ENCODE measurements at regions not wholly inside any gene's neighbourhood (a gene's known extent, or its start where the extent isn't known, plus 50 kb on each side); places are given as distances from the start of the nearest gene placed in this dataset.

DNA sequence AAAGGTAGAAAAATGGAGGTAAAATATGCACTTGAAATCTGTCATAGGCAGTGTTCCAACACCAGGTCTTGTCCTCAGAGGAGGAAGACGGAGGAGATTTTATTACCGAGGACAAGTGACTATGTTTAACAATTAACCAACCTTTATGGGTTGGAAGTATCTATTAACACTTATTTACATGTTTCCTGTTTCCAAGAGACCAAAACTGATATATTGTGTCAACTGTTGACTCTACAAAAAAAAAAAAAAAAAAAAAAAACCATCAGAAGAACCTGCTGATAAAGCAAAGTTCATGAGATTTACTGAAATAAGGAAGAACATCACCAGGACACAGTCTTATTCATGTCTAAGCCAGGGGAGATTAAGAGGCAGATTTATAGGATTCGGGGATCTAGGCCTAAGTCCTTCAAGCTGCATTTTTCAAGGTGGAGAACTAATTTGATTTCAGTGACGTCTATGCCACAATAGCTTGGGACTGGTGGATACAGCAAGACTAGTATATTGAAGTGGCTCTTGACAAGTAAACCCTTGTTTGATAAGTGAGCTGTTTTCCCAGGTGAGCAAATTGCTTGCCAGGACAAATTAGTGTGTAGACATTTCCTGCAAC, 126.6 kb upstream of the NAA20 start:
- DNase-seq (ENCODE audit: low read depth), result no peak
- TF ChIP-seq, protein P1, sequence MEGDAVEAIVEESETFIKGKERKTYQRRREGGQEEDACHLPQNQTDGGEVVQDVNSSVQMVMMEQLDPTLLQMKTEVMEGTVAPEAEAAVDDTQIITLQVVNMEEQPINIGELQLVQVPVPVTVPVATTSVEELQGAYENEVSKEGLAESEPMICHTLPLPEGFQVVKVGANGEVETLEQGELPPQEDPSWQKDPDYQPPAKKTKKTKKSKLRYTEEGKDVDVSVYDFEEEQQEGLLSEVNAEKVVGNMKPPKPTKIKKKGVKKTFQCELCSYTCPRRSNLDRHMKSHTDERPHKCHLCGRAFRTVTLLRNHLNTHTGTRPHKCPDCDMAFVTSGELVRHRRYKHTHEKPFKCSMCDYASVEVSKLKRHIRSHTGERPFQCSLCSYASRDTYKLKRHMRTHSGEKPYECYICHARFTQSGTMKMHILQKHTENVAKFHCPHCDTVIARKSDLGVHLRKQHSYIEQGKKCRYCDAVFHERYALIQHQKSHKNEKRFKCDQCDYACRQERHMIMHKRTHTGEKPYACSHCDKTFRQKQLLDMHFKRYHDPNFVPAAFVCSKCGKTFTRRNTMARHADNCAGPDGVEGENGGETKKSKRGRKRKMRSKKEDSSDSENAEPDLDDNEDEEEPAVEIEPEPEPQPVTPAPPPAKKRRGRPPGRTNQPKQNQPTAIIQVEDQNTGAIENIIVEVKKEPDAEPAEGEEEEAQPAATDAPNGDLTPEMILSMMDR (conservative IDR thresholded peaks at IDR 0.05; ENCODE audit: low read depth, low read length), result no peak
- no peak overlapping the region for H3K4me3 ChIP-seq (ENCODE audit: low read depth, low read length)

DNA sequence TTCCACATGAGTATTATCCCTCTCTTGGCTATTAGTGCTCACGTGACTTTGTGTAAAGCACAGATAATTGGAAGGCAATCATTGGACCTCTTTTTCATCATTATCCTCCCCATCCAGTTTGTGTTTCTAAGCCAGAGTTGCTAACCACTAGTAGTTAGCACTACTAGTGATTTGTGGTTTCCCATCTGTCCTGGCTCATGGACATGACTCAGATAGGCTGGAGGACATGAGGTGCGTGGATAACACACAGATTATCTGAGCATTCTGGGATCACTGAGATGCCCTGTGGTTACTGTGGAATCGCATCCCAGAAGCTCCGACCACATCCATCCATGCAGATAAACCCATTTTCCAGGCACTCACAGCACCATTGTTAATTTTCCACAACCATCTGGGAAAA, 123.8 kb upstream of the NAA20 start:
- no peak overlapping the region for H3K4me3 ChIP-seq (ENCODE audit: low read depth, low read length)
- TF ChIP-seq, protein P1 (conservative IDR thresholded peaks at IDR 0.05; ENCODE audit: low read depth, low read length), result no peak
- DNase-seq (ENCODE audit: low read depth), result no peak

DNA sequence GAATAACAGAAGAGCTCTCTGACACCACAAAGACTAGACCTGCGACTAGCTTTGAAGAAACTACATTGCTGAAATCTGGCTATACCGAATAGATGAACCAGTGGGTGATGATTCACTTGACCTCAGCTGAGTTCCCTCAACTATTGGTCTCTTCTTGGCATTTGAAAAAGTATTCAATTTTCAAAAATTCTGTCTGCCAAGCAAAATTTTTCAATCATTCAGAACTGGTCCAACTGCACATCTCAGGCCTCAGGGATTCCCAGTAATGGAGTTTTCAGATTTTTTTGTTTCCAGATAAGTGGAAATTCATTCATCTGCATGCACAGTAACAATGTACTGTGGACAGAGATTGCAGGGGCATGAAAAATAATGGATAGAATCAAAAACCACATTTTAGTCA, 121.4 kb upstream of the NAA20 start:
- no peak overlapping the region for H3K4me3 ChIP-seq (ENCODE audit: low read depth, low read length)
- DNase-seq (ENCODE audit: low read depth), result no peak
- TF ChIP-seq, protein P1 (conservative IDR thresholded peaks at IDR 0.05; ENCODE audit: low read depth, low read length), result no peak

DNA sequence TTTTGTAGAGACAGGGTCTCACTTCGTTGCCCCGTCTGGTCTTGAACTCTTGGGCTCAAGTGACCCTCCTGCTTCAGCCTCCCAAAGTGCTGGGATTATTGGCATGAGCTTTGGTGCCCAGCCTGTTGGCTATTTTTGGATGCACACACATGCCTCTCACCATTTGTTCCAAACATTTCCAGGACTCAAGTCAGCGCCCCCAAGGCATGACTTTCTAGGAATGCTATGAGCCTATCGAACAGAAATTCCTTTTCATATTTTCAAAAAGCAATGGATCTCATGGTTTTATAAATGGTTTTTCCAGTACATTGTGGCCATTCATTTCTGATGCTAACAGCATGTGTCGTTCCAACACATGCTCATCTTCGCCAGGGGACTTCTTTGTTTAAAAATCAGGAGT, 119.3 kb upstream of the NAA20 start:
- H3K4me3 ChIP-seq (ENCODE audit: low read depth, low read length), result no peak overlapping the region
- no peak for DNase-seq (ENCODE audit: low read depth)
- TF ChIP-seq, protein P1 (conservative IDR thresholded peaks at IDR 0.05; ENCODE audit: low read depth, low read length), result no peak

DNA sequence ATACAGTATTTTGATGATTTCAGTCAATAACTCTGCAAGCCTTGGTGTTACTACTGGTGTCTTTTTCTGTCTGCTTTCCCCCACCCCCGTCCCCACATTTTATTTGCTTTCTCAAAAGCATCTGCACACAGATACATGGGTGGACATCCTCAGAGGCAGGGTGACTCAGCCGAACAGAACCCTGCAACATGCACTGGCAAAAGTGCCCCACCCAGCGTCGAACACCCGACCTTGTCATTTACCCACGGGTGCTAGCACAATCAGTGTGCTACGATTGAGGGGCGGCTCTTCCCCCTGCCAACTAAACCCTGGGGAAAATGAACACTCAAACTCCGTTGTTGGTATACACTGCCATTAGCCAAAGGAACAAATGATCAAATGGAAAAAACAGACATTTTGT, 115.9 kb upstream of the NAA20 start:
- no peak for DNase-seq (ENCODE audit: low read depth)
- TF ChIP-seq, protein P1 (conservative IDR thresholded peaks at IDR 0.05; ENCODE audit: low read depth, low read length), result no peak
- H3K4me3 ChIP-seq (ENCODE audit: low read depth, low read length), result no peak overlapping the region

DNA sequence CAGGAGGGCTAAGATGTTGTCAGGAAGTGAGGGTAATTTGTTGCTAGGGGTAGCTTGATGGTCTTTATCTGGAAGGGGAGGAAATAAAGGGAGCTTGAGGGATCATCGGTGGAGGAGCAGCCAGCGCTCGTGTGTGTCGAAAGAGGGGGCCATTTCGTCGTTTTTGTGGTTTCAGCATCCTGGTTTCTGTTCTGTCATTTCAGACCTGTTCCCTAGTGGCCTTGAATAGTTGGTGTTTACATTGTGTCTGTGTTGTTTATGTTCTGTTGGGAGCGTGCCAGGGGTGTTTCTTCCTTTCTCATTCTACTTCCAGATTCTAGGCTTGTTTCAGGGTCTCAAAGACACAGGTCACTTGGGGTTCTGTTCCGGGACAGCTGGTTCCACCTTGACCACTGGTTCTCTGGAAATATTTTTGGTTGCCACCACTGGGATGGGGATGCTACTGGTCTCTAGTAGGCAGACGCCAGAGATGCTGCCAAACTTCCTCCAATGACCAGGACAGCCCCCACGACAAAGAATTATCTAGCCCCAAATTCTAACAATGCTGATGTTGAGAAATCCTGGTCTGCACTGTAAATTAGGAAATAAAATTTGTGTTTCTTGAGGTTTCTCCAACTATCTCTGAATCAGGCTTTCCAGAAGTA, 113.9 kb upstream of the NAA20 start:
- TF ChIP-seq, protein P1 (conservative IDR thresholded peaks at IDR 0.05; ENCODE audit: low read depth, low read length), result peak; percentile 59
- no peak overlapping the region for H3K4me3 ChIP-seq (ENCODE audit: low read depth, low read length)
- DNase-seq (ENCODE audit: low read depth), result peak; percentile 78
